Kidney (tissue), 13 donors: ENCODE measurements at regions not wholly inside any gene's neighbourhood (a gene's known extent, or its start where the extent isn't known, plus 50 kb on each side); places are given as distances from the start of the nearest gene placed in this dataset.

Experiments
- DNase-seq, 5 donors: peaks; one replicate each; pipeline ENCODE4 v3.0.0-alpha.2; 2013 to 2020
- FAIRE-seq: peaks from 2 replicates; lab custom pipeline; 2012; peaks lifted over from hg19 to GRCh38; lab: Jason Lieb, UNC
- H3K27ac ChIP-seq, 2 donors: one replicate each; pipeline ENCODE4 v1.7.0; 2013; ENCODE audit warnings: low read depth in 2 of 2, low read length in 2 of 2, inconsistent platforms in 1 of 2
- H3K27me3 ChIP-seq: one replicate; pipeline ENCODE4 v1.7.1; 2013; ENCODE audit warnings: low read length, inconsistent platforms; ENCODE audit not compliant: control insufficient read depth, insufficient read depth
- H3K36me3 ChIP-seq, 3 donors: one replicate each; pipeline versions ENCODE4 v1.7.0 to v1.7.1; 2013; ENCODE audit warnings: low read length in 3 of 3, control low read depth in 1 of 3, inconsistent platforms in 1 of 3; ENCODE audit not compliant: insufficient read depth in 3 of 3, control insufficient read depth in 2 of 3
- H3K4me1 ChIP-seq, 3 donors: one replicate each; pipeline versions ENCODE4 v1.7.0 to v1.7.1; 2013; ENCODE audit warnings: low read length in 3 of 3, inconsistent platforms in 1 of 3, low read depth in 1 of 3; ENCODE audit not compliant: control insufficient read depth in 2 of 3, insufficient read depth in 2 of 3
- H3K4me3 ChIP-seq, 3 donors: one replicate each; pipeline versions ENCODE4 v1.7.0 to v1.8.1; 2013; ENCODE audit warnings: low read length in 3 of 3, control low read depth in 1 of 3, inconsistent platforms in 1 of 3
- H3K9ac ChIP-seq, 3 donors: one replicate each; pipeline versions ENCODE4 v1.7.0 to v1.7.1; 2013; ENCODE audit warnings: low read length in 3 of 3, control low read depth in 1 of 3, inconsistent platforms in 1 of 3
- H3K9me3 ChIP-seq, 3 donors: one replicate each; pipeline versions ENCODE4 v1.7.0 to v1.7.1; 2013; ENCODE audit warnings: low read length in 3 of 3, control low read depth in 1 of 3, inconsistent platforms in 1 of 3; ENCODE audit not compliant: control insufficient read depth in 2 of 3, insufficient read depth in 1 of 3
- intact Hi-C: fragments of 100-400 bp; cut with DNase I; formaldehyde crosslinking; loops from one replicate; pipeline ENCODE4 v1.11.1; 2022
- TF ChIP-seq, protein P1 (sequence below): IDR thresholded peaks from 3 replicates; pipeline ENCODE4 v1.5.1; 2012; ENCODE audit warnings: mild to moderate bottlenecking, moderate library complexity, borderline replicate concordance; ENCODE audit not compliant: insufficient read depth; ENCODE audit errors: extremely low read depth
- donor health status: control.
- donor health status: control.
- donor health status: control.
- donor health status: control.
- donor health status: control.
- donor health status: DM: yes; HTN: yes; CAD: no.
- donor health status: Normal renal cell carcinoma (clear cell type).

DNA sequence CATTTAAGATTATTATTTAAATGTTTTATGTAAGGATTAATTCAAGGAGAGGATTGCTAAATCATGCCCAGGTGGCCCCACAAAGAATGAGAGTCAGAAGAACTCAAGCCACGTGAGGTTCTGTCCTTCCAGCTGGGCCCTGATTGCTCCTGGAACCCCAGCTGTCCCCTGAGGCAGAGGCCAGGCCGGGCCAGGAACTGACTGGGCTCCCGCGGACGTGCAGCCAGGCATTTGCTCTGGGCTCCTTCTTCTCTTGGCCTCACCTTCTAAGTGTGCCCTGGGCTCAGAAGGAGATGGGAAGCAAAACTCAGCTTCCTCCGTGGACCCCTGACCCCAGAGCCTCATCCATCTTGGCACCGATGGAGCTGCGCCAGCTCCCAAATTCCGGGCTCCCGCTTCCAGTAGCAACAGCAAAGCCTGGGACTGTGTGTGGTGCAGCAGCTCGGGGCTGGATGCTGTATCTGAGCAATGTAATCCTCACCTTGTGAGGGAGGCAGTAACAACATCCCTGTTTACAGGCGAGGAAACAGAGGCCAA, 250.6 kb upstream of the PPP2R2D start:
- no peak overlapping the region for H3K27ac ChIP-seq
- no peak overlapping the region for H3K4me3 ChIP-seq
- peaks cover 0 to 11% (median 0%) of the 10 kb centered on the region in 3 donors for H3K4me1 ChIP-seq
- intact Hi-C loops = no loop called here
- no peaks in the 10 kb centered on the region for H3K36me3 ChIP-seq
- H3K27me3 ChIP-seq = no peaks in the 10 kb centered on the region
- H3K9me3 ChIP-seq = peaks cover 0 to 2% (median 0%) of the 10 kb centered on the region in 3 donors
- TF ChIP-seq, protein P1, sequence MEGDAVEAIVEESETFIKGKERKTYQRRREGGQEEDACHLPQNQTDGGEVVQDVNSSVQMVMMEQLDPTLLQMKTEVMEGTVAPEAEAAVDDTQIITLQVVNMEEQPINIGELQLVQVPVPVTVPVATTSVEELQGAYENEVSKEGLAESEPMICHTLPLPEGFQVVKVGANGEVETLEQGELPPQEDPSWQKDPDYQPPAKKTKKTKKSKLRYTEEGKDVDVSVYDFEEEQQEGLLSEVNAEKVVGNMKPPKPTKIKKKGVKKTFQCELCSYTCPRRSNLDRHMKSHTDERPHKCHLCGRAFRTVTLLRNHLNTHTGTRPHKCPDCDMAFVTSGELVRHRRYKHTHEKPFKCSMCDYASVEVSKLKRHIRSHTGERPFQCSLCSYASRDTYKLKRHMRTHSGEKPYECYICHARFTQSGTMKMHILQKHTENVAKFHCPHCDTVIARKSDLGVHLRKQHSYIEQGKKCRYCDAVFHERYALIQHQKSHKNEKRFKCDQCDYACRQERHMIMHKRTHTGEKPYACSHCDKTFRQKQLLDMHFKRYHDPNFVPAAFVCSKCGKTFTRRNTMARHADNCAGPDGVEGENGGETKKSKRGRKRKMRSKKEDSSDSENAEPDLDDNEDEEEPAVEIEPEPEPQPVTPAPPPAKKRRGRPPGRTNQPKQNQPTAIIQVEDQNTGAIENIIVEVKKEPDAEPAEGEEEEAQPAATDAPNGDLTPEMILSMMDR = no peak
- H3K9ac ChIP-seq = no peak overlapping the region
- DNase-seq = peak in 1 of 5 donors; percentile 57
- FAIRE-seq = no peak

DNA sequence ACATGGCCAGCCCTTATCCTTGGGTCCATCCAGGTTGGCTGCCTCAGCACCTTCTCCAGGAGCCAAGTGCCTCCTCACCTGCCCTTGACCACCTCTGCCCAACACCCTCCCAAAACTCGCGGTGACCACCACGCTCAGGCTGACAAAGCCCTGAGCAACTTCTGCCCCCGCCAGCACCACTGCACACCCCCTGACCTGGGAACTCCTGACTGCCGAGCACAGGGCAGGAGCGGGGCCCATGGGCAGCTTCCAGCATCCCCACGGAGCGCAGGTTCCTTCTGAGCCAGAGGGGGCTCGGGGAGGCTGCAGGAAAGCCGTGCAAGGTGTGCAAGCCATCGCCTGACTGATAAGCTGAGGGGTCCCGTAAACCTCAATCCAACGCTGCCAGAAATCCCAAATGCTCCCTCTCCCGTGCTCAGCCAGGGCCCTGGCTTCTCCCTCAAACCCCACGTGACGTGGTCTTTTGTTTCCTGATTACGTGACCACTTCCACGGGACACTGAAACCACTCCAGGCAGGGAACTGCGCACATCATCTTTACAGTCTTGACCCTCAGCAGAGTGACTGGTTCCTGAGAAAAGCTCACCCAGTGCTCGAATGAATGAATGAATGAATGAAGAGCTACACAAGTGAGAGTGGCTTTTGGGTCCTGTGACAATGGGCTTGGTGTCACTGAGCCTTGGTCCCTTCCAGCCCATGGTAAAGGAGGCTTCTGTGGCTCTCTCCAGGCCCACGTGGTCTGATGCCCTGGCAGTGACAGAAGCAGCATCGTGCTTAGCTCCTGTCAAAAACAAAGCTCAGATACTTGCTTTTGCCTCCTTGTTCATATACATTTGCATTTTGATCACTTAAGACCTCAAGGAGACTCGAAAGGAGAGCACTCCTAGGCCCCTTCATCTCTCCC, 249.8 kb upstream of the PPP2R2D start:
- DNase-seq = peak in 1 of 5 donors; percentile 56
- Histone ChIP-seq H3K4me3 (no peak overlapping the region), H3K4me1 (peaks cover 0 to 11% (median 0%) of the 10 kb centered on the region in 3 donors), H3K27ac (no peak overlapping the region), H3K27me3 (no peaks in the 10 kb centered on the region), H3K36me3 (no peaks in the 10 kb centered on the region), H3K9me3 (peaks cover 0 to 2% (median 0%) of the 10 kb centered on the region in 3 donors), H3K9ac (no peak overlapping the region)
- no peak for FAIRE-seq
- intact Hi-C loops = no loop called here
- TF ChIP-seq, protein P1 = no peak

DNA sequence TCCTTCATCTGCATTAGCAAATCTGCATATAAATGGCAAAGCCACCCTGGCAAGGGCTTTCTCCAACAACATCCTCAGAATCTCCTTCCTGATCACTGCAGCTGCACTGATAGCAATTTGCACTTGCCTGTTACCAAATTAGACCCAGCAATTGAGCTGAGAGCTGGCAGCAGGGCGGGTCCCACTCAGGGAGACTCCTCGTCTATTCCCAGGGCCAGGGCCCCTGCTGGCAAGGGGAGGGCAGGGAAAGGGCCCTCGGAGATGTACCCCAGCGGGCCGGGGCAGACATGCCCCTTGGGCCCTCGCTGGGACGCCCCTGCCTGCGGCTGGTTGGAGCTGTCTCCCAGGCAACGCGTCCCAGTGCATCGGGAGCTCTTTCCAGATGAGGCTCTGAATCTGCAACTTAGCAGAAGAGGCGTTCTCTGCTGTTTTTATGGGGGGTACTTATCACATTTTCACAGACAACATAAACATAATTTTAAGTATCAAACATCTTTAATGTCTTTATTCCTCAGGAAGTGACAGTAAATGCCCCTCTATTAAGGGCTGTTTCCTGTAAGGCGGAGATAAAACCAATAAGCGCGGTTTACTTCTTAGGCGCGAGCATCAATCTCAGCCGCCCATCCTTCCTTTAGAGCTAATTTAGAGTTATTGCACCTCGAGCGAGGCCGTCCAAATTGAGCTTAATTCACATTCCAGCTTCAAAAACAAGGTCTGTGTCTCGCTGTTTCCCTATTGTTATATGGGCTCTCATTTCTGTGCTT, 249.0 kb upstream of the PPP2R2D start:
- no peaks in the 10 kb centered on the region for H3K27me3 ChIP-seq
- TF ChIP-seq, protein P1 = no peak
- H3K4me1 ChIP-seq = peaks cover 0 to 14% (median 0%) of the 10 kb centered on the region in 3 donors
- peak in 3 of 5 donors; percentile 20 to 49 (median 22) for DNase-seq
- no peak overlapping the region for H3K4me3 ChIP-seq
- no peak overlapping the region for H3K9ac ChIP-seq
- no peak overlapping the region for H3K27ac ChIP-seq
- intact Hi-C loops = no loop called here
- no peak for FAIRE-seq
- no peaks in the 10 kb centered on the region for H3K36me3 ChIP-seq
- peaks cover 0 to 2% (median 0%) of the 10 kb centered on the region in 3 donors for H3K9me3 ChIP-seq
